IMR-90 (cell line): ENCODE measurements at regions not wholly inside any gene's neighbourhood (a gene's known extent, or its start where the extent isn't known, plus 50 kb on each side); places are given as distances from the start of the nearest gene placed in this dataset.

ENCODE experiments used
- ATAC-seq: fragments of 200-7000 bp; cut with Tn5 transposase; 2 replicates; pipeline ENCODE4 v1.9.1; 2020; ENCODE audit warnings: low read depth, mild to moderate bottlenecking, moderate library complexity
- BruUV-seq: library from RNA; stranded (reverse); fragments of 400-500 nt; replicated peaks from 2 replicates; lab custom pipeline; 2021; lab: Mats Ljungman, UMichigan
- CTCF ChIA-PET: fragments of 300-600 bp; formaldehyde crosslinking; extraction: SDS; loops from one replicate; lab custom pipeline; 2021; ENCODE audit warnings: antibody characterized with exemption; lab: Yijun Ruan, JAX
- POLR2A ChIA-PET: fragments of 300-600 bp; sonication (Branson Sonifier 250); formaldehyde crosslinking; loops from one replicate; lab custom pipeline; 2022; ENCODE audit warnings: antibody characterized with exemption; ENCODE audit not compliant: unreplicated experiment; lab: Charles Lee
- DNase-seq: peaks from one replicate; pipeline ENCODE4 v3.0.0; 2013
- H2AFZ ChIP-seq: replicated peaks from 2 replicates; pipeline ENCODE3; 2013; ENCODE audit warnings: low read length, mild to moderate bottlenecking; ENCODE audit not compliant: poor library complexity
- H2AK5ac ChIP-seq: 2 replicates; pipeline ENCODE4 v1.6.1; 2013; ENCODE audit warnings: low read depth, low read length, inconsistent platforms
- H2AK9ac ChIP-seq: replicated peaks from 2 replicates; pipeline ENCODE3; 2013; ENCODE audit warnings: mild to moderate bottlenecking, low read depth, low read length, moderate library complexity; ENCODE audit not compliant: poor library complexity
- H2BK120ac ChIP-seq: 2 replicates; pipeline ENCODE4 v1.6.1; 2013; ENCODE audit warnings: low read depth, low read length, inconsistent platforms
- H2BK15ac ChIP-seq: 3 replicates; pipeline ENCODE4 v1.6.1; 2013; ENCODE audit warnings: low read depth, low read length, inconsistent platforms
- H2BK20ac ChIP-seq: 2 replicates; pipeline ENCODE4 v1.6.1; 2013; ENCODE audit warnings: low read depth, mild to moderate bottlenecking, inconsistent platforms, low read length, moderate library complexity
- H2BK5ac ChIP-seq: 2 replicates; pipeline ENCODE4 v1.6.1; 2013; ENCODE audit warnings: mild to moderate bottlenecking, low read depth, low read length, inconsistent platforms; ENCODE audit not compliant: poor library complexity, severe bottlenecking
- H3K14ac ChIP-seq: replicated peaks from 2 replicates; pipeline ENCODE4 v1.6.1; 2013; ENCODE audit warnings: low read depth, low read length, inconsistent platforms
- H3K18ac ChIP-seq: 2 replicates; pipeline ENCODE4 v1.6.1; 2013; ENCODE audit warnings: low read depth, low read length, control low read depth
- H3K23ac ChIP-seq: 2 replicates; pipeline ENCODE4 v1.6.1; 2013; ENCODE audit warnings: low read depth, low read length, inconsistent platforms
- H3K27ac ChIP-seq: 2 replicates; pipeline ENCODE4 v1.5.1; 2013; ENCODE audit warnings: mild to moderate bottlenecking, control low read depth, low read length; ENCODE audit not compliant: insufficient read depth
- H3K27me3 ChIP-seq: 2 replicates; pipeline ENCODE4 v1.6.1; 2013; ENCODE audit warnings: low read length; ENCODE audit not compliant: control insufficient read depth, insufficient read depth
- H3K36me3 ChIP-seq: 2 replicates; pipeline ENCODE4 v1.6.1; 2013; ENCODE audit warnings: low read length, mixed read lengths; ENCODE audit not compliant: control insufficient read depth, insufficient read depth
- H3K4ac ChIP-seq: 2 replicates; pipeline ENCODE4 v1.6.1; 2013; ENCODE audit warnings: low read depth, low read length, inconsistent platforms
- H3K4me1 ChIP-seq: 2 replicates; pipeline ENCODE4 v1.6.1; 2013; ENCODE audit warnings: low read length, mixed read lengths; ENCODE audit not compliant: control insufficient read depth, insufficient read depth
- H3K4me2 ChIP-seq: 2 replicates; pipeline ENCODE4 v1.6.1; 2013; ENCODE audit warnings: low read depth, mild to moderate bottlenecking, control low read depth, low read length, moderate library complexity
- H3K4me3 ChIP-seq: 2 replicates; pipeline ENCODE4 v1.5.1; 2013; ENCODE audit warnings: low read depth, mild to moderate bottlenecking, control low read depth, low read length, moderate library complexity; ENCODE audit not compliant: insufficient read depth
- H3K56ac ChIP-seq: 2 replicates; pipeline ENCODE4 v1.6.1; 2013; ENCODE audit warnings: low read length, inconsistent platforms; ENCODE audit not compliant: insufficient read depth; ENCODE audit errors: extremely low read depth
- H3K79me1 ChIP-seq, 2 experiments: 2 replicates each; pipeline ENCODE4 v1.6.1; 2013; ENCODE audit warnings: low read length in 2 of 2, inconsistent platforms in 1 of 2, low read depth in 1 of 2
- H3K9ac ChIP-seq: 2 replicates; pipeline ENCODE4 v1.6.1; 2013; ENCODE audit warnings: low read depth, low read length, control low read depth
- H3K9me1 ChIP-seq: 2 replicates; pipeline ENCODE4 v1.6.1; 2013; ENCODE audit warnings: low read length, inconsistent platforms; ENCODE audit not compliant: insufficient read depth
- H3K9me3 ChIP-seq: 2 replicates; pipeline ENCODE4 v1.6.1; 2013; ENCODE audit warnings: low read length; ENCODE audit not compliant: control insufficient read depth, insufficient read depth
- H4K20me1 ChIP-seq: 2 replicates; pipeline ENCODE4 v1.6.1; 2013; ENCODE audit warnings: low read length, inconsistent platforms; ENCODE audit not compliant: insufficient read depth
- H4K5ac ChIP-seq: 2 replicates; pipeline ENCODE4 v1.6.1; 2013; ENCODE audit warnings: mild to moderate bottlenecking, low read depth, low read length, control low read depth
- H4K8ac ChIP-seq, 2 experiments: 2 replicates each; pipeline ENCODE4 v1.6.1; 2013; ENCODE audit warnings: low read depth in 2 of 2, low read length in 2 of 2, control low read depth in 1 of 2, inconsistent platforms in 1 of 2
- H4K91ac ChIP-seq: 2 replicates; pipeline ENCODE4 v1.6.1; 2013; ENCODE audit warnings: low read depth, low read length, inconsistent platforms; ENCODE audit not compliant: insufficient read depth
- MAZ ChIP-seq: IDR thresholded peaks from 2 replicates; pipeline ENCODE4 v1.6.1; 2012; ENCODE audit warnings: low read depth, mild to moderate bottlenecking, low read length, improper control_type of control experiment, moderate library complexity, borderline replicate concordance
- MXI1 ChIP-seq: IDR thresholded peaks from 2 replicates; pipeline ENCODE4 v1.6.1; 2012; ENCODE audit warnings: low read depth, mild to moderate bottlenecking, low read length, moderate library complexity, borderline replicate concordance
- NFE2L2 ChIP-seq: fragments of 150-350 bp; IDR thresholded peaks from 2 replicates; pipeline ENCODE4 v1.6.1; 2016; ENCODE audit warnings: low read depth, mild to moderate bottlenecking, low read length
- RAD21 ChIP-seq: IDR thresholded peaks from 2 replicates; pipeline ENCODE4 v1.6.1; 2012; ENCODE audit warnings: low read length, improper control_type of control experiment
- RFX5 ChIP-seq: IDR thresholded peaks from 2 replicates; pipeline ENCODE4 v1.8.0; 2012; ENCODE audit warnings: low read depth, mild to moderate bottlenecking, low read length, moderate library complexity
- SMC3 ChIP-seq: fragments of 150-350 bp; IDR thresholded peaks from 2 replicates; pipeline ENCODE4 v1.6.1; 2016; ENCODE audit warnings: low read depth, mild to moderate bottlenecking, antibody characterized with exemption, low read length, moderate library complexity
- WGBS, 2 experiments: methylation state at CpG; one replicate each; pipeline versions ENCODE4 v1.1.5 to v1.1.7; 2013; ENCODE audit warnings: missing lambda C conversion rate in 2 of 2; ENCODE audit not compliant: insufficient read length in 1 of 2; ENCODE audit errors: extremely low coverage in 2 of 2; 5-methylcytosine and 5-hydroxymethylcytosine counted together
- dilution Hi-C: fragments of 300-500 bp; cut with HindIII; formaldehyde crosslinking; loops from one replicate; pipeline ENCODE4 v1.14.3; 2018; ENCODE audit warnings: low sequenced_read_pairs; ENCODE audit not compliant: unreplicated experiment
- in situ Hi-C: fragments of 300-500 bp; cut with MboI; formaldehyde crosslinking; loops from 3 replicates; pipeline ENCODE4 v1.14.3; 2019; ENCODE audit warnings: low sequenced_read_pairs, inconsistent platforms, mixed read lengths
- intact Hi-C: fragments of 100-400 bp; cut with micrococcal nuclease; formaldehyde crosslinking; loops from 2 replicates; pipeline ENCODE4 v1.10.0; 2022
- TF ChIP-seq, protein P1 (sequence below): fragments of 150-350 bp; IDR thresholded peaks from 2 replicates; pipeline ENCODE4 v1.6.1; 2017; ENCODE audit warnings: mild to moderate bottlenecking, antibody characterized with exemption, low read length, low read depth

DNA sequence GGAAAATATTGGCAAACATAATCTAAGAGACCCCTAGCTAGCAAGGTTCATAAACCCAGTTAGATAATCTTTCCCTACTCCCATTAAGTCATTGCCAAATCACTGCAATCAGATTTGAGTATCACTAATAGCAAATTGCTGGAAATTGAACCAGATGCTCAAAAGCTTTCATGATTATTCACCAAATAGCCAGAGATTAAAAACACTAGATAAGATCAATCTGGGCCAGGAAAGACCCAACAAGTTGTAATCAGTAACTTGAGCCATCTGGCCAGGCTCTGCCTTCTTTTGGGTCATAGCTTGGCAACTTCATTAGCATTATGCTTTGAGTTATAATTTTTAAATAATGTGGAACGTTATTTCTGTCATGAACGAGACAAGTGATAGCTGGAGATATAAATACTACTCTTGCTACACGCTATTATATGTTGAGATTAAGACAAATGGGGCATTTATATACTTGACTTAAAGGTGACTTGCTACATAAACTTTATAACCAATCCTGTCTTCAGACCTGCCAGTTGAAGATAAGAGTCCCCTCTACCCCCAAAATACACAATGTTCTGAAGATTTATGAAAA, 196.6 kb upstream of the EDNRA start:
- CTCF ChIA-PET, result no interaction called here
- BruUV-seq, result no TSS peak

More for the DNA sequence above, 196.6 kb upstream of the EDNRA start:
- Histone ChIP-seq H4K8ac (no peak overlapping the region), H3K9ac (no peak overlapping the region), H3K27ac (no peak overlapping the region), H3K23ac (no peak overlapping the region), H2AFZ (no peak overlapping the region), H3K9me3 (no peaks in the 10 kb centered on the region), H3K4me2 (no peak overlapping the region), H2AK9ac (no peak overlapping the region), H2BK15ac (no peak overlapping the region), H2AK5ac (no peak overlapping the region), H3K4me3 (no peak overlapping the region), H3K4me1 (no peaks in the 10 kb centered on the region), H3K18ac (no peak overlapping the region), H4K5ac (no peak overlapping the region), H2BK20ac (no peak overlapping the region), H3K27me3 (no peaks in the 10 kb centered on the region), H3K79me1 (no peaks in the 10 kb centered on the region), H3K56ac (no peak overlapping the region), H3K4ac (no peak overlapping the region), H3K9me1 (no peaks in the 10 kb centered on the region), H4K20me1 (no peaks in the 10 kb centered on the region), H2BK5ac (no peak overlapping the region), H2BK120ac (no peak overlapping the region), H4K91ac (no peak overlapping the region), H3K14ac (no peak overlapping the region), H3K36me3 (no peaks in the 10 kb centered on the region)
- DNase-seq (no peak), ATAC-seq (no peak)
- dilution Hi-C loops (no loop called here), intact Hi-C loops (no loop called here), in situ Hi-C loops (no loop called here)
- no CpG with 5 or more reads among the region's 3 CpGs for WGBS, 2 experiments
- TF ChIP-seq MAZ, result no peak
- TF ChIP-seq RAD21, result no peak
- no peak for TF ChIP-seq SMC3
- no peak for TF ChIP-seq RFX5
- TF ChIP-seq MXI1, result no peak
- TF ChIP-seq, protein P1, sequence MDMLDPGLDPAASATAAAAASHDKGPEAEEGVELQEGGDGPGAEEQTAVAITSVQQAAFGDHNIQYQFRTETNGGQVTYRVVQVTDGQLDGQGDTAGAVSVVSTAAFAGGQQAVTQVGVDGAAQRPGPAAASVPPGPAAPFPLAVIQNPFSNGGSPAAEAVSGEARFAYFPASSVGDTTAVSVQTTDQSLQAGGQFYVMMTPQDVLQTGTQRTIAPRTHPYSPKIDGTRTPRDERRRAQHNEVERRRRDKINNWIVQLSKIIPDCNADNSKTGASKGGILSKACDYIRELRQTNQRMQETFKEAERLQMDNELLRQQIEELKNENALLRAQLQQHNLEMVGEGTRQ, result no peak
- TF ChIP-seq NFE2L2, result no peak
- POLR2A ChIA-PET, result no interaction called here
